H9 (cell line): ENCODE measurements at regions not wholly inside any gene's neighbourhood (a gene's known extent, or its start where the extent isn't known, plus 50 kb on each side); places are given as distances from the start of the nearest gene placed in this dataset.

Experiments
- DNase-seq: peaks from one replicate; pipeline ENCODE4 v3.0.0-alpha.2; 2017
- H2AFZ ChIP-seq: one replicate; pipeline ENCODE4 v1.6.1; 2013; ENCODE audit warnings: mild to moderate bottlenecking, low read length, control low read depth, moderate library complexity
- H2AK5ac ChIP-seq: 2 replicates; pipeline ENCODE4 v1.6.1; 2013; ENCODE audit warnings: low read length, control low read depth, mixed read lengths; ENCODE audit not compliant: insufficient read length
- H2BK120ac ChIP-seq: one replicate; pipeline ENCODE4 v1.6.1; 2013; ENCODE audit warnings: low read depth, mild to moderate bottlenecking, low read length, control low read depth, inconsistent platforms; ENCODE audit not compliant: poor library complexity, severe bottlenecking
- H2BK12ac ChIP-seq: 2 replicates; pipeline ENCODE4 v1.6.1; 2013; ENCODE audit warnings: low read length, control low read depth, mixed read lengths, low read depth; ENCODE audit not compliant: insufficient read length
- H2BK15ac ChIP-seq: 2 replicates; pipeline ENCODE4 v1.6.1; 2013; ENCODE audit warnings: low read depth, low read length, control low read depth
- H2BK20ac ChIP-seq: one replicate; pipeline ENCODE4 v1.6.1; 2013; ENCODE audit warnings: low read depth, mild to moderate bottlenecking, low read length, control low read depth, inconsistent platforms; ENCODE audit not compliant: poor library complexity, severe bottlenecking
- H2BK5ac ChIP-seq: 2 replicates; pipeline ENCODE4 v1.6.1; 2013; ENCODE audit warnings: low read length, control low read depth, mixed read lengths; ENCODE audit not compliant: insufficient read length
- H3K14ac ChIP-seq: 2 replicates; pipeline ENCODE4 v1.6.1; 2013; ENCODE audit warnings: low read length, control low read depth; ENCODE audit not compliant: insufficient read depth
- H3K18ac ChIP-seq: 2 replicates; pipeline ENCODE4 v1.6.1; 2013; ENCODE audit warnings: low read depth, mild to moderate bottlenecking, mixed read lengths, low read length, control low read depth; ENCODE audit not compliant: insufficient read length
- H3K23ac ChIP-seq: 2 replicates; pipeline ENCODE4 v1.6.1; 2013; ENCODE audit warnings: low read length, control low read depth, mixed read lengths, low read depth; ENCODE audit not compliant: insufficient read length
- H3K23me2 ChIP-seq: 2 replicates; pipeline ENCODE4 v1.6.1; 2013; ENCODE audit warnings: low read depth, mild to moderate bottlenecking, mixed read lengths, low read length, control low read depth; ENCODE audit not compliant: insufficient read length, poor library complexity, severe bottlenecking
- H3K27ac ChIP-seq: 2 replicates; pipeline ENCODE4 v1.5.1; 2013; ENCODE audit warnings: low read length, control low read depth, mixed read lengths, low read depth; ENCODE audit not compliant: insufficient read length
- H3K27me3 ChIP-seq: 2 replicates; pipeline ENCODE4 v1.6.1; 2013; ENCODE audit warnings: low read length, control low read depth, inconsistent platforms; ENCODE audit not compliant: insufficient read depth
- H3K4ac ChIP-seq: 2 replicates; pipeline ENCODE4 v1.6.1; 2013; ENCODE audit warnings: low read depth, mild to moderate bottlenecking, control low read depth, inconsistent platforms, low read length, moderate library complexity
- H3K4me1 ChIP-seq: 2 replicates; pipeline ENCODE4 v1.6.1; 2013; ENCODE audit warnings: low read length, control low read depth, inconsistent platforms; ENCODE audit not compliant: insufficient read depth
- H3K4me2 ChIP-seq: 2 replicates; pipeline ENCODE4 v1.6.1; 2013; ENCODE audit warnings: low read length, control low read depth, mixed read lengths; ENCODE audit not compliant: insufficient read length, insufficient read depth
- H3K56ac ChIP-seq: 2 replicates; pipeline ENCODE4 v1.6.1; 2013; ENCODE audit warnings: low read depth, mild to moderate bottlenecking, mixed read lengths, low read length, control low read depth; ENCODE audit not compliant: insufficient read length
- H3K79me1 ChIP-seq: 2 replicates; pipeline ENCODE4 v1.6.1; 2013; ENCODE audit warnings: low read depth, mild to moderate bottlenecking, moderate library complexity, low read length, control low read depth, inconsistent platforms; ENCODE audit not compliant: insufficient read depth, poor library complexity, severe bottlenecking
- H3K79me2 ChIP-seq: 2 replicates; pipeline ENCODE4 v1.6.1; 2013; ENCODE audit warnings: low read length, control low read depth, inconsistent platforms; ENCODE audit not compliant: insufficient read depth
- H3K9ac ChIP-seq: 2 replicates; pipeline ENCODE4 v1.6.1; 2013; ENCODE audit warnings: low read length, control low read depth, mixed read lengths; ENCODE audit not compliant: insufficient read length; ENCODE audit errors: extremely low read depth
- H3K9me3 ChIP-seq: one replicate; pipeline ENCODE4 v1.6.1; 2013; ENCODE audit warnings: low read depth, low read length, inconsistent platforms; ENCODE audit not compliant: control insufficient read depth
- H3T11ph ChIP-seq: one replicate; pipeline ENCODE4 v1.6.1; 2013; ENCODE audit warnings: mild to moderate bottlenecking, low read length, control low read depth, inconsistent platforms
- H4K20me1 ChIP-seq: one replicate; pipeline ENCODE4 v1.6.1; 2013; ENCODE audit not compliant: control insufficient read depth, insufficient read length, insufficient read depth
- H4K5ac ChIP-seq: 2 replicates; pipeline ENCODE4 v1.6.1; 2013; ENCODE audit warnings: low read depth, mild to moderate bottlenecking, mixed read lengths, low read length, control low read depth; ENCODE audit not compliant: insufficient read length
- H4K8ac ChIP-seq: replicated peaks from 2 replicates; pipeline ENCODE4 v1.6.1; 2013; ENCODE audit warnings: low read length, control low read depth, mixed read lengths, low read depth; ENCODE audit not compliant: insufficient read length
- H4K91ac ChIP-seq: 2 replicates; pipeline ENCODE4 v1.6.1; 2013; ENCODE audit warnings: low read depth, mild to moderate bottlenecking, moderate library complexity, mixed read lengths, low read length, control low read depth; ENCODE audit not compliant: insufficient read length
- H3K27ac Mint-ChIP-seq, 3 experiments: 2 replicates in 2 of 3; 3 replicates in 1 of 3; pipeline ENCODE4 v1.8.0; 2020 to 2021; ENCODE audit warnings: mixed read lengths in 3 of 3, mild to moderate bottlenecking in 1 of 3, moderate library complexity in 1 of 3
- H3K27me3 Mint-ChIP-seq: 2 replicates; pipeline ENCODE4 v1.8.0; 2021; ENCODE audit warnings: low read depth, mild to moderate bottlenecking, moderate library complexity, mixed read lengths
- H3K36me3 Mint-ChIP-seq, 3 experiments: 2 replicates in 2 of 3; 3 replicates in 1 of 3; pipeline ENCODE4 v1.8.0; 2020 to 2021; ENCODE audit warnings: low read depth in 3 of 3, mixed read lengths in 3 of 3; ENCODE audit not compliant: insufficient read depth in 1 of 3
- H3K4me1 Mint-ChIP-seq, 2 experiments: 2 replicates each; pipeline ENCODE4 v1.8.0; 2020; ENCODE audit warnings: mixed read lengths in 2 of 2
- H3K4me3 Mint-ChIP-seq, 2 experiments: 2 replicates in 1 of 2; 3 replicates in 1 of 2; pipeline ENCODE4 v1.8.0; 2020 to 2021; ENCODE audit warnings: mild to moderate bottlenecking in 2 of 2, mixed read lengths in 2 of 2, moderate library complexity in 1 of 2
- H3K9me3 Mint-ChIP-seq, 2 experiments: 2 replicates in 1 of 2; 3 replicates in 1 of 2; pipeline ENCODE4 v1.8.0; 2020; ENCODE audit warnings: mild to moderate bottlenecking in 2 of 2, mixed read lengths in 2 of 2, moderate library complexity in 1 of 2
- CTCF ChIP-seq: fragments of 200-600 bp; sonication (generic); conservative IDR thresholded peaks from 3 replicates; pipeline ENCODE4 v1.8.0; 2021; ENCODE audit warnings: antibody characterized with exemption, mild to moderate bottlenecking
- WGBS: extraction: QIAGEN DNeasy Blood & Tissue Kit; methylation state at CpG from one replicate; pipeline ENCODE4 v1.1.7; 2013; ENCODE audit warnings: missing lambda C conversion rate, low lambda C conversion rate, mixed read lengths; ENCODE audit not compliant: insufficient read length; ENCODE audit errors: extremely low coverage; 5-methylcytosine and 5-hydroxymethylcytosine counted together

- Mint-ChIP-seq H3K4me1 (no peaks in the 10 kb centered on the region), H3K36me3 (no peaks in the 10 kb centered on the region), H3K9me3 (no peaks in the 10 kb centered on the region), H3K27ac (no peak overlapping the region), H3K4me3 (no peak overlapping the region), H3K27me3 (no peaks in the 10 kb centered on the region)
- Histone ChIP-seq H3K56ac (no peak overlapping the region), H2BK5ac (no peak overlapping the region), H3K23ac (no peak overlapping the region), H3K79me1 (no peaks in the 10 kb centered on the region), H3K27ac (no peak overlapping the region), H4K5ac (no peak overlapping the region), H2BK12ac (no peak overlapping the region), H3K27me3 (no peaks in the 10 kb centered on the region), H3K18ac (no peak overlapping the region), H2BK15ac (no peak overlapping the region), H2AFZ (no peak overlapping the region), H2BK120ac (no peak overlapping the region), H3K14ac (no peak overlapping the region), H3K4me2 (no peak overlapping the region), H2AK5ac (no peak overlapping the region), H3K9ac (no peak overlapping the region), H3K23me2 (no peaks in the 10 kb centered on the region), H4K8ac (no peak overlapping the region), H2BK20ac (no peak overlapping the region), H4K91ac (no peak overlapping the region), H3T11ph (no peak overlapping the region), H3K9me3 (no peaks in the 10 kb centered on the region), H3K79me2 (no peaks in the 10 kb centered on the region), H3K4me1 (no peaks in the 10 kb centered on the region), H4K20me1 (no peaks in the 10 kb centered on the region), H3K4ac (no peak overlapping the region)
- DNase-seq, result no peak
- WGBS, result no CpG with 5 or more reads among the region's 1 CpG
- TF ChIP-seq CTCF, result no peak
Observed at GRCh38 chr13:84999252-84999651, 800.0 kb downstream of the SLITRK6 start.
